ENCODE measurements at regions not wholly inside any gene's neighbourhood (a gene's known extent, or its start where the extent isn't known, plus 50 kb on each side); places are given as distances from the start of the nearest gene placed in this dataset.

DNA sequence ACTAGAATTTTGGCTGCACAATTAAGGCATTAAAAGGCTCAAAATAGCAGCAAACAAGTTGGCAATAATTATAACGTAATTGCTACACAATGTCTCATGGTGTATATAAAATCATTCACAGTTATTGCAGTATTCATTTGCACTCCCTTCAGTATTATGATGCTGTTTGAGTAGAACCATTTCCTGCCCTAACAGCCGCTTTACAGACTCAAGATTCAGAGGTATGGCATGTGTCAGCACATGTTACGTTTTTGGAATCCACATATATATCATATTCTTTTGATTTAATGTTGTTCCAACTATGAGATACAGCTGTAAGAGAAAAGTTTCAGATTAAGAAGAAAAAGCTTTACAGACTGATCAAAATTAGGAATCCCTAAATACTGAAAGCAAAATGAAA, 56.3 kb upstream of the NCKAP5 start:
- H3K9me3 ChIP-seq, result no peaks in the 10 kb centered on the region
- H3K4me1 ChIP-seq, result no peaks in the 10 kb centered on the region
- H3K36me3 ChIP-seq, result no peaks in the 10 kb centered on the region
- DNase-seq (ENCODE audit: low spot score in 2 of 2), result no peak
- no peak for TF ChIP-seq POLR2A (IDR thresholded peaks at IDR 0.05)
- TF ChIP-seq POLR2AphosphoS5 (IDR thresholded peaks at IDR 0.05), result no peak
- TF ChIP-seq, protein P1, sequence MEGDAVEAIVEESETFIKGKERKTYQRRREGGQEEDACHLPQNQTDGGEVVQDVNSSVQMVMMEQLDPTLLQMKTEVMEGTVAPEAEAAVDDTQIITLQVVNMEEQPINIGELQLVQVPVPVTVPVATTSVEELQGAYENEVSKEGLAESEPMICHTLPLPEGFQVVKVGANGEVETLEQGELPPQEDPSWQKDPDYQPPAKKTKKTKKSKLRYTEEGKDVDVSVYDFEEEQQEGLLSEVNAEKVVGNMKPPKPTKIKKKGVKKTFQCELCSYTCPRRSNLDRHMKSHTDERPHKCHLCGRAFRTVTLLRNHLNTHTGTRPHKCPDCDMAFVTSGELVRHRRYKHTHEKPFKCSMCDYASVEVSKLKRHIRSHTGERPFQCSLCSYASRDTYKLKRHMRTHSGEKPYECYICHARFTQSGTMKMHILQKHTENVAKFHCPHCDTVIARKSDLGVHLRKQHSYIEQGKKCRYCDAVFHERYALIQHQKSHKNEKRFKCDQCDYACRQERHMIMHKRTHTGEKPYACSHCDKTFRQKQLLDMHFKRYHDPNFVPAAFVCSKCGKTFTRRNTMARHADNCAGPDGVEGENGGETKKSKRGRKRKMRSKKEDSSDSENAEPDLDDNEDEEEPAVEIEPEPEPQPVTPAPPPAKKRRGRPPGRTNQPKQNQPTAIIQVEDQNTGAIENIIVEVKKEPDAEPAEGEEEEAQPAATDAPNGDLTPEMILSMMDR (IDR thresholded peaks at IDR 0.05), result no peak
- H3K27me3 ChIP-seq, result no peaks in the 10 kb centered on the region
- no peak overlapping the region for H3K27ac ChIP-seq
- intact Hi-C loops (cut with DNase I; ENCODE audit: low total_unique reads), result no loop called here
- H3K4me3 ChIP-seq, result no peak overlapping the region

DNA sequence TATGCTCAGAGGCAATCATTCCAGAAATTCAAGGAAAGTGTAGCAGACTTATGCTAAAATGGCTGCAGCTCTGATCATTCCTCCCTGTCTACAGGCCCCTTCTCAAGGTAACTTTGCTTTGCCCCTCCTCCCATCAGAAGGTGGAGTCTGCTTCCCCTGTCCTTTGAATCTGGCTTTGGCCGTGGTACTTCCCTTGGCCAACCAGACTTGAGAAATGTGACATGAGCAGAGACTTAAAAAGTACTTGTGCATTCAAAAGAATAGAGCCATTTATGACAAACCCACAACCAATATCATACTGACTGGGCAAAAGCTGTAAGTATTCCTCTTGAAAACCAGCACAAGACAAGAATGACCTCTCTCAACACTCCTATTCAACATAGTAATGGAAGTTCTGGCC, 59.5 kb upstream of the NCKAP5 start:
- H3K36me3 ChIP-seq, result no peaks in the 10 kb centered on the region
- DNase-seq (ENCODE audit: low spot score in 2 of 2), result no peak
- H3K4me1 ChIP-seq, result no peaks in the 10 kb centered on the region
- H3K4me3 ChIP-seq, result no peak overlapping the region
- TF ChIP-seq, protein P1 (IDR thresholded peaks at IDR 0.05), result no peak
- TF ChIP-seq POLR2AphosphoS5 (IDR thresholded peaks at IDR 0.05) (no peak), POLR2A (IDR thresholded peaks at IDR 0.05) (no peak)
- H3K9me3 ChIP-seq, result no peaks in the 10 kb centered on the region
- no peaks in the 10 kb centered on the region for H3K27me3 ChIP-seq
- H3K27ac ChIP-seq, result no peak overlapping the region
- intact Hi-C loops (cut with DNase I; ENCODE audit: low total_unique reads), result no loop called here

DNA sequence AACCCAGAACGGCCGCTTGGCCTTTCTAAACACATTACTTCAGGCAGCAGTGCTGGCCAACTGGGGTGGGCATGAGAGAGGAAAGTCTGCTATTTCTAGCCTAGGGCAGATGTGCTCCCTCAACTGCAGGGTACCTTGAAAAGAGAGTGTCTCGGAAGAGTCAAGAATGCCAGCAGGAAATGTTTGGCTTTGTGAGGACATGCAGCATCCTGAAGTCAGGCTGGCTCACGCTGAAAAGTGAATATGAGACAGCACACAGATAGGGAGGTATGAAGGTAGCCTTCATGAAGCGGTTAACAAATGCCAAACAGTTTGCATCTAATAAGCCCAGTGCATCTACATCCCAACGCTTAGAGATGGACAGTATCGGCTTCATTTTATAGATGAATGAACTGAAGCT, 65.0 kb upstream of the NCKAP5 start:
- no peaks in the 10 kb centered on the region for H3K36me3 ChIP-seq
- intact Hi-C loops (cut with DNase I; ENCODE audit: low total_unique reads), result no loop called here
- H3K9me3 ChIP-seq, result no peaks in the 10 kb centered on the region
- no peak overlapping the region for H3K4me3 ChIP-seq
- TF ChIP-seq POLR2AphosphoS5 (IDR thresholded peaks at IDR 0.05) (no peak), POLR2A (IDR thresholded peaks at IDR 0.05) (no peak)
- TF ChIP-seq, protein P1 (IDR thresholded peaks at IDR 0.05), result no peak
- no peak overlapping the region for H3K27ac ChIP-seq
- no peak for DNase-seq (ENCODE audit: low spot score in 2 of 2)
- no peaks in the 10 kb centered on the region for H3K27me3 ChIP-seq
- H3K4me1 ChIP-seq, result no peaks in the 10 kb centered on the region

DNA sequence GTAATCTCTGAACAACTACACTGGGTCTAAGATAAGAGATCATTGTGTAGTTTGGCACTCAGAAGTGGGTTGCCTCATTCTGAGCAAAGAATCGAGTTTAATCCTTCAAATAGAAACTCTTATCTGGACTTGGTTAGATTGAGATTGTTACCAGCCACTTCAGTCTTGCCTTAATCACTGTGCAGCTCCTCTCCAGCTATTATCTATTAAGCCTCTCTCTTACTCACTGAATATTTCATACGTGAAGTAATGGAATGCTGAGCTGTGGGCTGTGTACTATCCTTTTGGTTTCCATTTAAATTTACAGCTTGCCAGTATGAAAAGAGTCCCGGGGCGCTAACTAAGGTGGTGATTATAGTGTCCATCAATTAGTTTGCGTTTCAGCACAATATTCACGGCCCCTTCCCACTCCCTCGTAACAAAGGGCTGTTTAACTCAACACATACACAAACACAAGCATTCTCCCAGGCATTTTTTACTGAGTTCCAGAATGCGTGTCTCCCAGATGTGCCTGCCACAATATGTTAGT, 65.7 kb upstream of the NCKAP5 start:
- no peaks in the 10 kb centered on the region for H3K36me3 ChIP-seq
- H3K4me1 ChIP-seq, result no peaks in the 10 kb centered on the region
- peak overlapping the region; percentile 12 to 29 (median 22) for H3K4me3 ChIP-seq
- TF ChIP-seq POLR2AphosphoS5 (IDR thresholded peaks at IDR 0.05) (no peak), POLR2A (IDR thresholded peaks at IDR 0.05) (no peak)
- TF ChIP-seq, protein P1 (IDR thresholded peaks at IDR 0.05), result no peak
- no peak for DNase-seq (ENCODE audit: low spot score in 2 of 2)
- intact Hi-C loops (cut with DNase I; ENCODE audit: low total_unique reads), result no loop called here
- H3K27ac ChIP-seq, result no peak overlapping the region
- H3K27me3 ChIP-seq, result no peaks in the 10 kb centered on the region
- H3K9me3 ChIP-seq, result no peaks in the 10 kb centered on the region

DNA sequence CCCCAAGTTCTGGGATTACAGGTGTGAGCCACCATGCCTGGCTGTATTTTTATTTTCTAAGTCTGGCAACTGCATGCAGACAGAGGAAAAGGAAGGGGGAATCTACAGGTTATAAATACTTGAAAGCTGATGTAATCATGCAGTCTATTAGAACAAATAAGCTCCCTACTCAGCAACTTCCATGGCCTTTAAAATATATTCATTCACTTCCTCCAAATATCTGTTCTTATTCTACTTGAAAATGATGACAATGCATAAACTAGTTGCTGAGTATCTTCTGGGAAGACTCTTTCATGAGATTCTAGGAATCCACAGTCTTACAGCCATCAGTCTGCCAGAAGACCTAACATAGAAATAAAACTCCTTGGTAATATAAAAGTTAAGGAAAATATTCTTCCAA, 66.9 kb upstream of the NCKAP5 start:
- no peaks in the 10 kb centered on the region for H3K9me3 ChIP-seq
- no peak for DNase-seq (ENCODE audit: low spot score in 2 of 2)
- no peak overlapping the region for H3K27ac ChIP-seq
- no peak overlapping the region for H3K4me3 ChIP-seq
- H3K36me3 ChIP-seq, result no peaks in the 10 kb centered on the region
- intact Hi-C loops (cut with DNase I; ENCODE audit: low total_unique reads), result loop anchor here (5.0 kb wide), 1 partner anchor 1063 kb away; no protein-coding TSS in a partner anchor
- TF ChIP-seq POLR2A (IDR thresholded peaks at IDR 0.05) (no peak), POLR2AphosphoS5 (IDR thresholded peaks at IDR 0.05) (no peak)
- TF ChIP-seq, protein P1 (IDR thresholded peaks at IDR 0.05), result no peak
- H3K27me3 ChIP-seq, result no peaks in the 10 kb centered on the region
- no peaks in the 10 kb centered on the region for H3K4me1 ChIP-seq
